Tibial nerve (tissue), 3 donors: ENCODE measurements at regions not wholly inside any gene's neighbourhood (a gene's known extent, or its start where the extent isn't known, plus 50 kb on each side); places are given as distances from the start of the nearest gene placed in this dataset.

ENCODE experiments used
- POLR2A ChIP-seq, 2 donors: fragments of 450-650 bp; IDR thresholded peaks; one replicate each; pipeline ENCODE4 v1.6.1; 2017; ENCODE audit warnings: antibody characterized with exemption in 2 of 2, mild to moderate bottlenecking in 2 of 2, moderate library complexity in 2 of 2
- TF ChIP-seq, protein P1 (sequence below), 5 experiments: fragments of 200-600 bp in 3 of 5; fragments of 450-650 bp in 2 of 5; sonication (generic) in 3 of 5; IDR thresholded peaks; one replicate each; pipeline ENCODE4 v1.5.1; 2016 to 2019; ENCODE audit warnings: antibody characterized with exemption in 5 of 5, mild to moderate bottlenecking in 3 of 5, moderate library complexity in 2 of 5

DNA sequence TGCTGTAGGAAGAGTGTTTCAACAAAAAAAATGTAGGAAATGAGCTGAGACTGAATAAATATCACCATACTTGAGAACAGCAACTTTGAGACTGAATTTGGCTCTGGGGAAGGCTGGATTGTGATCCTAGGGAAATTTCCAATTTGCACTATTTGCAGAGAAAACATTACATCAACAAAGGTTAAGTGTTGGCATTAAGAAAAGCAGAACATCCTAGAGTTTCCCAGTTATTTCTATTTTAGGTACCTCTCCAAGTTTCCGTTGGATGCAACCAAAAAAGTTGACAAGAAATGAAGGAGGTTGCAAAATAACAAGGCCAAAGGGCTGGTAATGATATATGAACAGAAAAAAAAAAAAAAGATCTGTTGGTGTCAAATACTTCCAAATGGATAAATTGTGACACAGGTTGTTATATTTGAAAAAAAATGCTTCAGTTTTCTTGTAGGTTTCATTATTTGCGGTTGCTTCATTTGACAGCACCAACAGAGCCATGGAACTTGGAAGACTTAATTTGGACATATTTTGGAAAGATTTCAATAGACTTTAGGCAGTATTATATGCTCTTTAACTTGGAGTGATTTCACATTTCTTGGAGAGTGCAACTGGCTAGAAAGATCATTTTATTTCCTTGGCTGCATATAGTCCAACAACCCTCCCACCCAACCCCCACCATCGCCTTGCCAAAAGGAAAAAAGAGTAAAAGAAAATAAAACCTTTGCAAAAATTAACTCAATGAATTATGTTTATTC, 230.8 kb downstream of the ZNF608 start:
- no peak for TF ChIP-seq POLR2A (IDR thresholded peaks at IDR 0.05)
- TF ChIP-seq, protein P1, sequence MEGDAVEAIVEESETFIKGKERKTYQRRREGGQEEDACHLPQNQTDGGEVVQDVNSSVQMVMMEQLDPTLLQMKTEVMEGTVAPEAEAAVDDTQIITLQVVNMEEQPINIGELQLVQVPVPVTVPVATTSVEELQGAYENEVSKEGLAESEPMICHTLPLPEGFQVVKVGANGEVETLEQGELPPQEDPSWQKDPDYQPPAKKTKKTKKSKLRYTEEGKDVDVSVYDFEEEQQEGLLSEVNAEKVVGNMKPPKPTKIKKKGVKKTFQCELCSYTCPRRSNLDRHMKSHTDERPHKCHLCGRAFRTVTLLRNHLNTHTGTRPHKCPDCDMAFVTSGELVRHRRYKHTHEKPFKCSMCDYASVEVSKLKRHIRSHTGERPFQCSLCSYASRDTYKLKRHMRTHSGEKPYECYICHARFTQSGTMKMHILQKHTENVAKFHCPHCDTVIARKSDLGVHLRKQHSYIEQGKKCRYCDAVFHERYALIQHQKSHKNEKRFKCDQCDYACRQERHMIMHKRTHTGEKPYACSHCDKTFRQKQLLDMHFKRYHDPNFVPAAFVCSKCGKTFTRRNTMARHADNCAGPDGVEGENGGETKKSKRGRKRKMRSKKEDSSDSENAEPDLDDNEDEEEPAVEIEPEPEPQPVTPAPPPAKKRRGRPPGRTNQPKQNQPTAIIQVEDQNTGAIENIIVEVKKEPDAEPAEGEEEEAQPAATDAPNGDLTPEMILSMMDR (IDR thresholded peaks at IDR 0.05) = no peak
